HCT116 (cell line): ENCODE measurements at regions not wholly inside any gene's neighbourhood (a gene's known extent, or its start where the extent isn't known, plus 50 kb on each side); places are given as distances from the start of the nearest gene placed in this dataset.

Source experiments
- ATAC-seq: fragments of 200-7000 bp; cut with Tn5 transposase; 2 replicates; pipeline ENCODE4 v1.9.1; 2020; ENCODE audit warnings: mild to moderate bottlenecking, moderate library complexity
- BruUV-seq: library from RNA; stranded (reverse); fragments of 400-500 nt; replicated peaks from 2 replicates; lab custom pipeline; 2021; lab: Mats Ljungman, UMichigan
- CTCF ChIA-PET: fragments of 300-600 bp; sonication (Branson Sonifier 250); formaldehyde crosslinking; loops from one replicate; lab custom pipeline; 2021; ENCODE audit warnings: antibody characterized with exemption; lab: Charles Lee
- POLR2A ChIA-PET: fragments of 300-600, 350-600 bp; sonication (Branson Sonifier 250); formaldehyde crosslinking; loops from one replicate; lab custom pipeline; 2021; ENCODE audit warnings: antibody characterized with exemption; lab: Charles Lee
- RAD21 ChIA-PET, 2 experiments: fragments of 300-600 bp; sonication (Branson Sonifier 250); formaldehyde crosslinking; loops; one replicate each; lab custom pipeline; 2023; ENCODE audit warnings: low total read pairs in 2 of 2; ENCODE audit not compliant: uncharacterized antibody in 2 of 2, unreplicated experiment in 2 of 2, low non-redundant PET in 1 of 2; lab: Charles Lee
- DNase-seq: peaks from one replicate; pipeline ENCODE4 v3.0.0-alpha.2; 2010; ENCODE audit warnings: low read depth, low spot score
- H2AFZ ChIP-seq: fragments of 200-600 bp; shearing (Covaris generic), sonication (generic); 2 replicates; pipeline ENCODE4 v1.6.1; 2017; ENCODE audit warnings: low read depth, mixed run types, mixed read lengths, antibody characterized with exemption, low read length; ENCODE audit not compliant: poor library complexity, severe bottlenecking
- H3K27ac ChIP-seq: 2 replicates; pipeline ENCODE4 v1.5.1; 2012; ENCODE audit warnings: low read depth, low read length
- H3K27me3 ChIP-seq: fragments of 200-600 bp; sonication (generic); 2 replicates; pipeline ENCODE4 v1.6.1; 2016; ENCODE audit warnings: mixed run types, low read length, mixed read lengths; ENCODE audit not compliant: insufficient read depth
- H3K36me3 ChIP-seq, 2 experiments: fragments of 200-500 bp in 1 of 2; fragments of 200-600 bp in 1 of 2; sonication (Bioruptor generic) in 1 of 2; sonication (generic) in 1 of 2; 2 replicates each; pipeline versions ENCODE4 v1.5.1 to v1.6.1; 2014 to 2016; ENCODE audit warnings: low read length in 2 of 2, inconsistent platforms in 1 of 2, mixed read lengths in 1 of 2, mixed run types in 1 of 2; ENCODE audit not compliant: insufficient read depth in 2 of 2, control insufficient read depth in 1 of 2
- H3K4me1 ChIP-seq, 2 experiments: fragments of 200-600 bp in 1 of 2; sonication (generic) in 1 of 2; 2 replicates each; pipeline versions ENCODE4 v1.5.1 to v1.6.1; 2012 to 2017; ENCODE audit warnings: low read length in 2 of 2, inconsistent platforms in 1 of 2, mild to moderate bottlenecking in 1 of 2, mixed read lengths in 1 of 2, mixed run types in 1 of 2, moderate library complexity in 1 of 2; ENCODE audit not compliant: insufficient read depth in 2 of 2, control insufficient read depth in 1 of 2
- H3K4me2 ChIP-seq: fragments of 200-600 bp; sonication (generic); 2 replicates; pipeline ENCODE4 v1.6.1; 2017; ENCODE audit warnings: mixed run types, low read length, mixed read lengths
- H3K4me3 ChIP-seq, 2 experiments: fragments of 200-600 bp in 1 of 2; sonication (generic) in 1 of 2; replicated peaks in 1 of 2; 2 replicates each; pipeline ENCODE4 v1.5.1; 2011 to 2016; ENCODE audit warnings: low read length in 2 of 2, control low read depth in 1 of 2, low read depth in 1 of 2, mild to moderate bottlenecking in 1 of 2, mixed read lengths in 1 of 2, mixed run types in 1 of 2
- H3K79me2 ChIP-seq: fragments of 200-600 bp; sonication (generic); 2 replicates; pipeline ENCODE4 v1.6.1; 2017; ENCODE audit warnings: mild to moderate bottlenecking, mixed run types, low read length, moderate library complexity, mixed read lengths; ENCODE audit not compliant: insufficient read depth
- H3K9ac ChIP-seq: fragments of 200-600 bp; sonication (generic); 2 replicates; pipeline ENCODE4 v1.6.1; 2016; ENCODE audit warnings: low read length, mixed read lengths
- H3K9me2 ChIP-seq: fragments of 200-600 bp; sonication (generic), shearing (Covaris generic); 2 replicates; pipeline ENCODE4 v1.6.1; 2017; ENCODE audit warnings: mixed run types, mild to moderate bottlenecking, moderate library complexity; ENCODE audit not compliant: insufficient read depth
- H3K9me3 ChIP-seq, 2 experiments: fragments of 200-500 bp in 1 of 2; fragments of 200-600 bp in 1 of 2; sonication (Bioruptor generic) in 1 of 2; sonication (generic) in 1 of 2; 2 replicates each; pipeline ENCODE4 v1.6.1; 2014 to 2017; ENCODE audit warnings: low read length in 2 of 2, mixed read lengths in 2 of 2, inconsistent platforms in 1 of 2, low read depth in 1 of 2, mild to moderate bottlenecking in 1 of 2, mixed run types in 1 of 2, moderate library complexity in 1 of 2; ENCODE audit not compliant: control insufficient read depth in 1 of 2, insufficient read depth in 1 of 2
- H4K20me1 ChIP-seq: fragments of 200-600 bp; sonication (generic), shearing (Covaris generic); 2 replicates; pipeline ENCODE4 v1.6.1; 2017; ENCODE audit warnings: mixed run types, mild to moderate bottlenecking, moderate library complexity; ENCODE audit not compliant: insufficient read depth
- EZH2phosphoT487 ChIP-seq: fragments of 200-600 bp; IDR thresholded peaks from 2 replicates; pipeline ENCODE4 v1.6.1; 2018; ENCODE audit warnings: antibody characterized with exemption, borderline replicate concordance
- FOSL1 ChIP-seq: IDR thresholded peaks from 2 replicates; pipeline ENCODE4 v1.6.1; 2012; ENCODE audit warnings: low read depth
- MAX ChIP-seq: IDR thresholded peaks from 2 replicates; pipeline ENCODE4 v1.6.1; 2012
- REST ChIP-seq: IDR thresholded peaks from 2 replicates; pipeline ENCODE4 v1.6.1; 2012; ENCODE audit warnings: low read depth
- SRF ChIP-seq: IDR thresholded peaks from 2 replicates; pipeline ENCODE4 v1.6.1; 2012; ENCODE audit warnings: low read depth
- YY1 ChIP-seq: IDR thresholded peaks from 2 replicates; pipeline ENCODE4 v1.6.1; 2011; ENCODE audit warnings: low read length, low read depth, moderate library complexity, mild to moderate bottlenecking; ENCODE audit not compliant: insufficient replicate concordance; ENCODE audit errors: extremely low read depth
- ZBTB33 ChIP-seq: IDR thresholded peaks from 2 replicates; pipeline ENCODE4 v1.6.1; 2011; ENCODE audit warnings: mild to moderate bottlenecking, low read length, moderate library complexity; ENCODE audit not compliant: insufficient replicate concordance; ENCODE audit errors: extremely low read depth
- ZNF274 ChIP-seq: fragments of 200-500 bp; sonication (Bioruptor generic); IDR thresholded peaks from 2 replicates; pipeline ENCODE4 v1.6.1; 2014; ENCODE audit warnings: mild to moderate bottlenecking, low read depth, low read length, inconsistent platforms
- intact Hi-C: fragments of 100-400 bp; cut with micrococcal nuclease; formaldehyde crosslinking; loops from 2 replicates; pipeline ENCODE4 v1.10.0; 2022

DNA sequence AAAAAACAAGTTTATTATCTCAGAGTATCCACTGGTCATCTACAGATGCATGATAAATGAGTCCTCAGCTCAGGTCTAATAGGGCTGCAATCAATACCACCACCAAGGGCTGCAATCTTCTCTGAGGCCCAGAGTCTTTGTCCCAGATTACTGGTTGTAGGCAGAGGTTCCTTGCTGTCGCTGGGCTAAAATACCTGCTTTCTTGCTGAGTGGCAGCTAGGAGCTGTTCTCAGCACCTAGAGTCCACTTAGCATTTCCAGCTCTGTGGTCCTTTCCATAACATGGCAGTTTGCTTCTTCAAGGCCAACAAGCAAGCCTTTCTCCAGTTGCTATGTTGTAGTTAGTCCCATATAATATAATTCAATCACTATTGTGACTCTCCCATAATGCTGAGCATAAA, 351.3 kb downstream of the SLITRK1 start:
- CTCF ChIA-PET: no interaction called here
- no peaks in the 10 kb centered on the region for H3K27me3 ChIP-seq
- BruUV-seq: no TSS peak
- no peaks in the 10 kb centered on the region for H3K9me3 ChIP-seq
- no peak for ATAC-seq
- no peaks in the 10 kb centered on the region for H3K79me2 ChIP-seq
- H3K36me3 ChIP-seq: no peaks in the 10 kb centered on the region
- H3K27ac ChIP-seq: no peak overlapping the region
- intact Hi-C loops: no loop called here
- H3K4me2 ChIP-seq: no peak overlapping the region
- no peak overlapping the region for H3K4me3 ChIP-seq
- no peak for TF ChIP-seq ZNF274
- no peak for TF ChIP-seq ZBTB33
- TF ChIP-seq FOSL1: no peak
- no peak for TF ChIP-seq YY1
- no peak for TF ChIP-seq SRF
- TF ChIP-seq REST: no peak
- no peak for TF ChIP-seq MAX
- no peak for TF ChIP-seq EZH2phosphoT487
- TF ChIP-seq, all 23 proteins: peak for 0
- Histone ChIP-seq H2AFZ (no peak overlapping the region), H3K4me1 (no peaks in the 10 kb centered on the region), H3K9me2 (no peaks in the 10 kb centered on the region), H3K9ac (no peak overlapping the region), H4K20me1 (no peaks in the 10 kb centered on the region)
- DNase-seq: no peak
- ChIA-PET POLR2A (no interaction called here), RAD21 (no interaction called here)
